GM06990 (cell line): ENCODE measurements at regions not wholly inside any gene's neighbourhood (a gene's known extent, or its start where the extent isn't known, plus 50 kb on each side); places are given as distances from the start of the nearest gene placed in this dataset.
"Not testable (repeated sequence)": the region's sequence is repeated elsewhere in the genome, so short reads cannot be mapped to it uniquely, and the experiment has no call there.

Experiments used
- DNase-seq: peaks from one replicate; pipeline ENCODE4 v3.0.0-alpha.2; 2011; ENCODE audit not compliant: insufficient read length; ENCODE audit errors: extremely low read depth
- H3K27me3 ChIP-seq: replicated peaks from 2 replicates; pipeline ENCODE4 v1.6.0; 2011; ENCODE audit warnings: low read length; ENCODE audit not compliant: control insufficient read depth, insufficient read depth
- H3K36me3 ChIP-seq: 2 replicates; pipeline ENCODE4 v1.5.1; 2011; ENCODE audit warnings: low read length; ENCODE audit not compliant: control insufficient read depth, insufficient read depth
- H3K4me3 ChIP-seq: replicated peaks from 2 replicates; pipeline ENCODE4 v1.5.1; 2011; ENCODE audit warnings: low read depth, mild to moderate bottlenecking, control low read depth, low read length
- TF ChIP-seq, protein P1 (sequence below): IDR thresholded peaks from 2 replicates; pipeline ENCODE4 v1.5.1; 2011; ENCODE audit warnings: low read length, control low read depth, mild to moderate bottlenecking, inconsistent platforms; ENCODE audit not compliant: insufficient read depth, poor library complexity, severe bottlenecking

DNA sequence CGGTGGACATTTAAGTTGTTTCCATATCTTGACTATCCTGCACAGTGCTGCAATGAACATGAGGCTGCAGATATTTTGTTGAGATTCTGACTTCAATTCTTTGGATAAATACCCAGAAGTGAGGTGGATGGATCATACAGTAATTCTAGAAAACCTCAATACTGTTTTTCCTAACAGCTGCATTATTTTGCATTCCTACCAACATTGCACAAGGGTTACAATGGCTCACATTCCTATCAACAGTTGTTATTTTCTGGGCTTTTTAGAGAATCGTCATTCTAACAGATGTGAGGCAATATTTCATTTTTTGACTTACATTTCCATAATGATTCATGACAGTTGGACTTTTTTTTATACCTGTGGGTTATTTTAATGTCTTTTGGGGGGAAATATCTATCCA, 716.9 kb upstream of the ANO3 start:
- Histone ChIP-seq H3K27me3 (no peaks in the 10 kb centered on the region), H3K4me3 (no peak overlapping the region), H3K36me3 (no peaks in the 10 kb centered on the region)
- no peak for DNase-seq
- TF ChIP-seq, protein P1, sequence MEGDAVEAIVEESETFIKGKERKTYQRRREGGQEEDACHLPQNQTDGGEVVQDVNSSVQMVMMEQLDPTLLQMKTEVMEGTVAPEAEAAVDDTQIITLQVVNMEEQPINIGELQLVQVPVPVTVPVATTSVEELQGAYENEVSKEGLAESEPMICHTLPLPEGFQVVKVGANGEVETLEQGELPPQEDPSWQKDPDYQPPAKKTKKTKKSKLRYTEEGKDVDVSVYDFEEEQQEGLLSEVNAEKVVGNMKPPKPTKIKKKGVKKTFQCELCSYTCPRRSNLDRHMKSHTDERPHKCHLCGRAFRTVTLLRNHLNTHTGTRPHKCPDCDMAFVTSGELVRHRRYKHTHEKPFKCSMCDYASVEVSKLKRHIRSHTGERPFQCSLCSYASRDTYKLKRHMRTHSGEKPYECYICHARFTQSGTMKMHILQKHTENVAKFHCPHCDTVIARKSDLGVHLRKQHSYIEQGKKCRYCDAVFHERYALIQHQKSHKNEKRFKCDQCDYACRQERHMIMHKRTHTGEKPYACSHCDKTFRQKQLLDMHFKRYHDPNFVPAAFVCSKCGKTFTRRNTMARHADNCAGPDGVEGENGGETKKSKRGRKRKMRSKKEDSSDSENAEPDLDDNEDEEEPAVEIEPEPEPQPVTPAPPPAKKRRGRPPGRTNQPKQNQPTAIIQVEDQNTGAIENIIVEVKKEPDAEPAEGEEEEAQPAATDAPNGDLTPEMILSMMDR: no peak

DNA sequence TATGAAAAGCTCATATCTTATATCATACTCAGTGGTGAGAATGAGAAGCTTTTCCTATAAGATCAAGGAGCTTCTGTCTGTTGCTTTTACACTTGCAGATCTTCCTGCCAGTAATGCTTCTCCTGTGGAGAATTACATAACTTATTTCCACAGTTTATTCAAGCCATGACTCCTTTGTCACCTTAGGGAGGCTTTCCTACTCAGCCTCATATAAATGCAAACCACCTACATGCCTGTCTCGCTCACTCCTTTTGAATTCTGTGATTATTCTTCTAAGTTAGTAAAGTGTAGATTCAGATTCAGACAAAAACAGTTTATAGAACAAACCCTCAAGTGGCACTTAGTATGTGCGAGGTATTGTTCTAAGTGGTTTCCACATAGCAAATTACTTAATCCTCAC, 716.1 kb upstream of the ANO3 start:
- Histone ChIP-seq H3K27me3 (no peaks in the 10 kb centered on the region), H3K4me3 (no peak overlapping the region), H3K36me3 (no peaks in the 10 kb centered on the region)
- TF ChIP-seq, protein P1: no peak
- no peak for DNase-seq

DNA sequence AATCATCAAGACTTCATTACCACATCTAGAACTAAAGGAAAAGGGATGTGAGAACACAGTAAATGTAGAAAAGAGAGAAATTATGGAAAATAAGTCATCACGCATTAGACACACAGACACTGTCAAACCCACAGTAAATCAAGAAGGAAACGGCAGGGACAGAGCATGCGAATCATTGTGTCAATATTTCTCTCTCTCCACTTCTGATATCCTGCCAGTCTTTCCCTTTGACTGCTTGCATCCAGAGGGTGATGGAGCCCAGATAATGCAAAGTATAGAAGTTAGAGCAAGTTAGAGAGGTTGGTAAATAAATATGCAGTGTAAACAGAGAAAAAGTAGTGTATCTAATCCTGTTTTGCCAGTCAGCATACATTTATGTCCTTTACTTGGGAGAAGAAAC, 706.8 kb upstream of the ANO3 start:
- H3K36me3 ChIP-seq: no peaks in the 10 kb centered on the region
- TF ChIP-seq, protein P1: no peak
- no peak for DNase-seq
- no peaks in the 10 kb centered on the region for H3K27me3 ChIP-seq
- no peak overlapping the region for H3K4me3 ChIP-seq

DNA sequence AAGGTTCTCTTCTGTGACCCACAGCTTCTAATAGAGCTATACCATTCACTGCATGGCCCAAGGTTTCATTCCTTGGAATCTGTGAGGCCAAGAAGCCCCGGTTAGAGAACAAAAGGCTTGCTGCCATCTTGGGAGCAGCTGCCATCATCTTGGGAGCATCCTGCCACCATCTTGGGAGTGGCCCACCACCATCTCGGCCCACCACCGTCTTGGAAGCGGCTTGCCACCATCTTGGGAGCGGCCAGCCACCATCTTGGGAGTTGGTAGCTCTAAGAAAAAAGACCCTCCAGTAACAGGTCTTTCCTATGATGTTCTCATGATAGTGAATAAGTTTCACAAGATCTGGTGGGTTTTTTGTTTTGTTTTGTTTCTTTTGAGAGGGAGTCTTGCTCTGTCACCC, 703.9 kb upstream of the ANO3 start:
- no peaks in the 10 kb centered on the region for H3K36me3 ChIP-seq
- DNase-seq: no peak
- no peak overlapping the region for H3K4me3 ChIP-seq
- TF ChIP-seq, protein P1: no peak
- H3K27me3 ChIP-seq: no peaks in the 10 kb centered on the region

DNA sequence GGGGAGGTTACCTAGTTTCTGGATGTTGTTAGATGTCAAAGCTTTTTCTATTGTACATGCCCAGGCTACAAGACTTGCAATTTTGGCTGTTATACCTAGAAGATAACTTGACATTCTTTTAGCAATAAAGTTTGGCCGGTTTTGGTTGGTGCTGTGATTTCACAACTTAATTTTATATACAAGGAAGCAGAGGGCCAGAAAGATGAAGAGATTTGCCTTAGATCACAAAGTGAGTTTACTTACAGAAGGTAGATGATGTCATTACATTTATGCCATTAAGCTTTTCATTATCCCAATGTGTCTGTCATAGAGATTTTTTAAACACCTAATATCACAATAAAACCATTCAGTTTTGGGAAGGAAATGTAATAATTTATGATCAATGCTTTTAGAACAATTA, 698.7 kb upstream of the ANO3 start:
- no peaks in the 10 kb centered on the region for H3K36me3 ChIP-seq
- no peak for DNase-seq
- TF ChIP-seq, protein P1: no peak

DNA sequence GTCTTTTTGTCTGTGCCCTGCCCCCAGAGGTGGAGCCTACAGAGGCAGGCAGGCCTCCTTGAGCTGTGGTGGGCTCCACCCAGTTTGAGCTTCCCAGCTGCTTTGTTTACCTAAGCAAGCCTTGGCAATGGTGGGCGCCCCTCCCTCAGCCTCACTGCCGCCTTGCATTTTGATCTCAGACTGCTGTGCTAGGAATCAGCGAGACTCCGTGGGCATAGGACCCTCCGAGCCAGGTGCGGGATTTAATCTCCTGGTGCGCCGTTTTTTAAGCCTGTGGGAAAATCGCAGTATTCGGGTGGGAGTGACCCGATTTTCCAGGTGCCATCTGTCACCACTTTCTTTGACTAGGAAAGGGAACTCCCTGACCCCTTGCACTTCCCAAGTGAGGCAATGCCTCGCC, 682.7 kb upstream of the ANO3 start:
- not testable (repeated sequence) for H3K27me3 ChIP-seq, H3K36me3 ChIP-seq, H3K4me3 ChIP-seq, DNase-seq

More for the DNA sequence above, 698.7 kb upstream of the ANO3 start:
- H3K4me3 ChIP-seq: no peak overlapping the region
- no peaks in the 10 kb centered on the region for H3K27me3 ChIP-seq
